NCI-H1417 (cell line): ENCODE measurements at regions not wholly inside any gene's neighbourhood (a gene's known extent, or its start where the extent isn't known, plus 50 kb on each side); places are given as distances from the start of the nearest gene placed in this dataset.

ENCODE experiments used
- DNase-seq, 3 experiments: peaks; one replicate each; lab custom pipeline; 2025; lab: John Stamatoyannopoulos, UW

DNA sequence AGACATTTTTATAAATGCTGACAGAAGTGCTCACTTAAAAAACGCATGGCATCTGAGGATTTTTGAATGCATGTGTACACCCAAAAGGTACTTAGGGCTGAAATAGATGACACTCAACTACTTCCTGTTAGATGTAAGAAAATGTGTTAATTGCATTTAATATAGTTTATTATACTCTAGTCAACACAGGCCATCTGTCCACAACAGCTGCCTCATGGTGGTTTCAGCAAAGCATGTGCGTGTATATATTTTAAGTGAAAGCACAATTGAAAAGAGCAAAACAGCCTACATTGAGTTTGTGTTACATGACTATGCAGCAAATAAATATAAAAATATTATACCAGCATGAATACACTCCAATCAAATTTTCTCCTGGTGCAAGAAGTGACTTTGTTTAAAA is 1233.0 kb upstream of the EYS start:
- peak in 2 of 3 experiments; percentile 35 to 83 for DNase-seq

GRCh38 chr6:66937180-66937579 is 1230.2 kb upstream of the EYS start:
- no peak for DNase-seq

DNA sequence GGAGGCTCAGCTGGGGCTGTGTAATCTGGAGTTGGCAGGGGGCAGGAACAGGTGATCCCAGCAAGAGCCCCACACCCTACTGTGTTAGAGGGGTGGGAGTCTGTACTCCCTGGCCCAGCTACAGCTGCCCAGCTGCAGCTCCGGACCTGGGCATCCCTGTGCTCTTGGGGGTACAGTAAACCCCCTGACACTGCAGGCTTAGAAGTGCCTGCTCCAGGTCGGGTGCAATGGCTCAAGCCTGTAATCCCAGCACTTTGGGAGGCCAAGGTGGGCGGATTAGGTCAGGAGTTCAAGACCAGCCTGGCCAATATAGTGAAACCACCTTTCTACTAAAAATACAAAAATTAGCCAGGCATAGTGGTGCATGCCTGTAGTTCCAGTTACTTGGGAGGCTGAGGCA is 1228.6 kb upstream of the EYS start:
- no peak for DNase-seq

- DNase-seq, result no peak
Measured at GRCh38 chr6:66931787-66932186, 1224.8 kb upstream of the EYS start.

GRCh38 chr6:66930559-66931290 is 1223.7 kb upstream of the EYS start:
- DNase-seq, result no peak

GRCh38 chr6:66926060-66926459 is 1219.0 kb upstream of the EYS start:
- DNase-seq, result no peak

DNA sequence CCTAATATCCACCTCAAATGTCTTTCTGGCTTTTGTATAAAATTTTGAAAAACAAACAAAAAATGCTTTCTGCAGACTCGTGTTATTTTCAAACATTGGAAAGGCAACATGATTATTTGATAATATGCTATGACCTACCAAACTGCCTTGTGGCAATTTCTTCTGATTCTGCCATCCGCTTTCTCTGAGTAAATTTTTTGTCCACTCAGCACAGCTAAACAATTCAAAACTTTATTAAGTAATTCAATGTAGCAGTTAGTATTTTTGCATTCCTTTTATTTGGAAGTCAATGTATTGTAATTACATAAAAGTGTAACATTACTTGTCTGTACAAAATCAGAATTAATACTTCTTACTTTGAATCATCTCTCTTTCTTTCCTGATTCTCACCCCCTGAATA is 1206.6 kb upstream of the EYS start:
- DNase-seq, result no peak

DNA sequence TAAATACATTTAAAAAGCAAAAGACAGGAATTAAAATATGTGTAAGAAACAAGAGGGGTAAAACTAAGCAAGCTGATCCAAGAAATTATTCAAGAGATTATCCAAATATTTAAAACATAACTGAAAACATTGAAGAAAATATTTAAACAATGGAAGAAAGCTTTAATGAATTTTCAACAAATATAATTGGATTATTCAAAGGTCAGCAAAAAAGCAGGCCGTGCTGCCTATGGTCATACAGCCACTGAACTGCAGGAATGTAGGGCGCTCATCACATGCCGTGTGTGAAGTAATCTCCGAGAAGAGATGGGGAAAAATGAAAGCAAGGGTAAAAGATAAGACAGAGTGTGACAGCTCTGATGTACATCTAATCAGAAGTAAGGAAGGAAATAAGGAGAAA is 1195.4 kb upstream of the EYS start:
- no peak for DNase-seq

DNA sequence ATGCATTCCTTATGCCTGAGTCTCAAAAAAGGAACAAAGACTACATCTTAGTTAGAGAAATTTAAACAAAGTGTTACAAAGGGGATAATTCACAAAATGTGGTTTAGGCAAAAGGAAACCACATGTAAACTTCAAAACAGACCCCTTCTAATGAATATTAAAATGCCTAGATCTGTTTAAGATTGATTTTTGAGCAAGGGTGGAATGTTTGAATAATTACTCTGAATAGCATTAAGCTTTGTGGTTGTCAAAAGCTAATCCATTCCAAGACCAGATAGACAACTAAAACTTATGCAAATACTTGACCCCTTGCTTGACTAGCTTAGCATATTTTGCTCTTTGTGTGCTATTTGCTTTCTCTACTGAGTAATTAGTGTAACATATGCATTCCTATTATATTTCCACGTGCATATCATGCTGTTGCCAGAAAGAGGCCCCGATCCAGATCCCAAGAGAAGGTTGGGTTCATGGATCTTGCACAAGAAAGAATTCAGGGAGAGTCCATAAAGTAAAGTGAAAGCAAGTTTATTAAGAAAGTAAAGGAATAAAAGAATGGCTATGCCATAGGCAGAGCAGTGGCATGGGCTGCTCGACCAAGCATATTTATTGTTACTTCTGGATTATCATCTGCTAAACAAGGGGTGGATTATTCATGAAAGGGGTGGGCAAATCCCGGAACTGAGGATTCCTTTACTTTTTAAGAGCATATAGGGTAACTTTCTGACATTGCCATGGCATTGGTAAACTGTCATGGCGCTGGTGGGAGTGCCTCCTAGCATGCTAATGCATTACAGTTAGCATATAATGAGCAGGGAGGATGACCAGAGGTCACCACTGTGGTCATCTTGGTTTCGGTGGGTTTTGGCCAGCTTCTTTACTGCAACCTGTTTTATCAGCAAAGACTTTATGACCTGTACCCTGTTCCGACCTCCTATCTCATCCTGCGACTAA is 1193.4 kb upstream of the EYS start:
- DNase-seq, result no peak

DNA sequence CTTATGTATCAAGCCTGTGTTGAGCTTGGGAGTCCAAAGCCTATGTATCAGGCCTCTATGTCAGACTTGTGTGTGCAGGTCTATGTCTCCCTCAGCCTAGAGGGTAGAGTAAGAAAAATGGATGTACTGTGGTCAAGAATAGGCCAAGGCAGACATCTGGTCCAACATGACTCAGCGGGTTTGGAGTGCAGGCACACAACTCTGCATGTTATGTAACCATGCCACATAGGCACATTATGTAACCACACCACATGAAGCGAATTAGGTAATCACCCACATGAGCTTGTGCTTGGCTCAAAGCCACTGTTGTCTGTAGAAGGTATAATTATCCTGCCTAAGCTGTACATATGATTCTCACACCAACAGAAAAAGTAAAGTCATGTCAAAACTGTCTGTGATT is 1190.5 kb upstream of the EYS start:
- DNase-seq, result peak in 1 of 3 experiments; percentile 3

DNA sequence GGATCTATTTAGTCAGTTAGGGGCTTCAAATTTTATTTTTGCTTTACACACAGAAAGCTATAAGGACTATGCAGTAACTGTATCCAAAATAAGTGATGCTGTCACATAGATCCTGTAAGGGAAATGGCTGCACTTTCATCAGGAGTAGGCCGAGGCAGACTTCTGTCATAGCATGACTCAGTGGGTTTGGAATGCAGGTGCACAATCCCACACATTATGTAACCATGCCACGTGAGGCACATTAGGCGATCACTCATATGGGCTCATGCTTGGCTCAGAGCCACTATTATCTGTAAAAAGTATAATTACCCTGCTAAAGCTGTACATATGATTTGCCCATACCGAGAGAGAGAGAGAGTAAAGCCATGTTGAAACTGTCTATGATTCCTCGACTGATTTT is 1189.4 kb upstream of the EYS start:
- no peak for DNase-seq

GRCh38 chr6:66883453-66883852 is 1176.4 kb upstream of the EYS start:
- no peak for DNase-seq

GRCh38 chr6:66866801-66867200 is 1159.8 kb upstream of the EYS start:
- no peak for DNase-seq

DNA sequence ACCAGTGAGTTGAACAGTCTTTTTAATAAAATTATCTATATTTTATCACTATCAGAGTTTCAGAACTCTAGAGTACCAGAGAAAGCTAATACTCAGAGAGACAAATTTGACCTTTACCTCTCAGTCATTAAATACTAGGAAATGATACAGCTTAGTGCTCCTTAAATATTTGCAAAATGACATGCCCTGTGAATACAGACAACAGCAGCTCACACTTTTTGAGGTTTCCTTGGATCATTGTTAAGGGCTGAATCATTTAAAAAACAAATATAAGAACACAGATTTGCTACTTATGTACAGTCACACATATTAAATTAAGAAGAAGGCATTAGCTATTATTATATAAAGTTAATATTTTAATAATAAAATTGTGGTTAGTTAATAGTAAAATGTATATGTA is 1158.7 kb upstream of the EYS start:
- DNase-seq, result no peak

DNA sequence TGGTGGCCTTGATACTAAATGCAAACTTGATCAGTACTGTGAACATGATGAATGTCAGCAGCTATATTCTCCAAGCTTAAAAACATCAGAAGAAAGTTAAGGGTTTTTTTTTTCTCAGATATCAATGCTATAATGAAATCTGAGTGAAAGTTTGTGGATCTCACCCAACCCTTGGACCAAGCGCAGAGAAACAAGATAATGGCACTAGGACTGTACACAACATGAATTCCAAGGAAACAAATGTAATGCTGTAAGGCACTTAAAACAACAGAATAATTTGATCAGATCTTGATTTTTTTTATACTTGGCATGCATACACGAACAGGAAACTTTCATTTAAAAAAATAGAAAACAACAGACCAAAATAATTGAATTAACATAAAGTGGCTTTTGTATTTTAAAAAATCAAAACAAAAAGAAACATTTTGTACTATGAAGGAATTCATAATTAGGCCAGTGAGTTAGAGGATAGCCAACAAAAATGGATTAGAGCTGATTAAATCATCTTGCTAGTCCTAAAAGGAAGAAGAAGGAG is 1154.0 kb upstream of the EYS start:
- DNase-seq, result no peak

DNA sequence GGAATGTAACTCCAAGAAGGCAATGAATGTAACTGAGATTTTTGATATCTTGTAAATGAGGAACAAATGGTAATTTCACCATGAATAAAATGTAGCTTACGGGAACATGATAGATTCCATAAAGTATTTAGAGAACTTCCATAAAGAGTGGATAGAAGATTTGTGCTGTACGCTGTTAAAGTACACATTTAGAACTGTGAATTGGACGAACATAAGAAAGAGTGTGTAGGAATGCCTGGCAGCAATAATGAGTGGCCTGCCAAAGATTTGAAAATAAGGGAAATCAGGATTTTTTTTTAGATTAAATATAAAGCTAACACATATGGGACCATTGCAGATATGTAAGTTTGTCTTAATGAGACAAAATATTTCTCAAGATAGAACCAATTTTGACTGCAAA is 1153.3 kb upstream of the EYS start:
- no peak for DNase-seq

GRCh38 chr6:66858196-66858595 is 1151.2 kb upstream of the EYS start:
- DNase-seq, result no peak

GRCh38 chr6:66854014-66854413 is 1147.0 kb upstream of the EYS start:
- DNase-seq, result no peak

DNA sequence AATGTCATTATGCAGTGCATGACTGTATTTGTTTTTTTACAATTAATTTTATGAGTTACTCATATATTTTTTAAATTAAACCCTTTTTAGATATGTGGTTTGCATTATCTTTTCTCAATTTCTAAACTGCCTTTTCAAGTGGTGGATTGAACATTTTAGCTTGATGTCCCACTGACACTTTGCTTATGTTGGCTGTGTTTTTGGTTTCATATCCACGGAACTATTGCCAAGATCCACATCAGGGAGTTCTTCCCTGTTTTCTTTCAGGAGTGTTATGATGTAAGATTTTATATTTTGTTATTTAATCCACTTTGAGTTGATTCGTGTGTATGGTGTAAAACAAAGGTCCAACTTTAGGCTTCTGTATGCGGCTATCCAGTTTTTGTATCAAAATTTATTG is 1144.9 kb upstream of the EYS start:
- no peak for DNase-seq

DNA sequence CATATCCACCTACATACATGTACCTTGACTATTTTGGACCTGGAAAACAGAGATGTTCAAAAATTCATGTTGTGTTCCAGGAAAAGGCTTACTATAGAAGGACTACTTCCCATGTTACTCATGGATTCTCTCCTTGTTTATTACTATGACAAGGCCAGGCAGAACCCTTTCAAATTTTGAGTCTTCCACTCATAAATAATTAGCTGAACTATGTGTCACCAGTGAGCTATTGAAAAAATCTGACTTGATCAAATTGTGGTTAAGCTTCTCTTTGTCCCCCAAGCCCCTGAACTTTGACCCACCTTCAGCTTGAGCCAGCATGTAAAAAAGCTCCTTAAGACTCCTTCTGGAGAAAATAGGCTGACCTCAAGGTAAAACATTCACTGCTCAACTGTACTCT is 1142.8 kb upstream of the EYS start:
- no peak for DNase-seq

DNA sequence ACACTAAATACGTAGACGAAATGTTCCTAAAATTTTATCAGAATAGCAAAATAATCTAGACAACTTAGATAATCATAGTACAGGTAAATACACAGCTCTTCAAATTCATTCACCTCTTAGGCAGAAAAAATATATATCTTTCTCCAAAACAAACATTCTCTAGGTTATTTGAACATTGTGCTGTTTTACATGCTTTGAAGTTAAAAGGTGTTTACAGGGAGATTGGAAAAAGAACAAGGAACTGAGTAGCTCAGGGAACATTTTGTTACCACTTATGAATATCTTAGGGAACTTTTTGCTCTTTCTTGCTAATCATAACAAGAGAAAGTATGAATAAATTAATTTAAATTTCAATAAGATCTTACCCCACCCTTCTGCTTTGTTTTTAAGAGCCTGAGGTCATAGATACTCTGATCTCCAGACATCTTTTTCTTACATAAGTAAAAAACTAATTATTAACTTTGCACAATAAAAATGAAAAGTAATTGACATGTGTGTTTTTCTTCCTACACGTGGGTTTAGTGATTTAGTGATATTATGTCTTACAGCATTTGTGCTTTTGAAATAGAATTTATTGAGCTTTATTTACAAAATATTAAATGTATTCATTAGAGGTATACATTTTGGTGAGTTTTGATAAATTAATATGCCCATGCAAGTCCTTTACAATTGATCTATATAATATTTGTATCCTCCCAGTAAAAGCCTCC is 1141.4 kb upstream of the EYS start:
- DNase-seq, result no peak

DNA sequence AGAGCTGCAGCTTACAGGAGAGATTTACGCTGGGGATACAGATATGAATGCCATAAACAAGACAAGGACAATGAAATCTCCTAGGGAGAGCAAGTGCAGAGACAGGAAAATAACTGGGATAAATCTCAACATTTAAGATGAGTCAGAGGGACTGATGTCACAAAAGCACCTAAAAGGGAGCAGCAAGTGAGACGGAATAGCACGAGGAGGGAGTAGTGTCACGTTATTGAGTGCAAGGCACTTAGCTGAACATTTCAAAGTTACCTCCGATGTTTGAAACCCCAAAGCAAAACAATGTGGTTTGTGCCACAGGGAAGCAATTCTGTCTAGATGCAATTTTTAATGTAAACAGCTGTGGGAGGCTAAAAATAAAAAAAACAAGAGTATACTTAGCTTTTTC is 1131.7 kb upstream of the EYS start:
- DNase-seq, result no peak
